HG02981 (cell line): ENCODE measurements at regions not wholly inside any gene's neighbourhood (a gene's known extent, or its start where the extent isn't known, plus 50 kb on each side); places are given as distances from the start of the nearest gene placed in this dataset.
"Not testable (repeated sequence)": the region's sequence is repeated elsewhere in the genome, so short reads cannot be mapped to it uniquely, and the experiment has no call there.

Experiments used
- ATAC-seq: cut with Tn5 transposase; IDR thresholded peaks from one replicate; pipeline ENCODE4 v1.9.1; 2021; ENCODE audit warnings: mild to moderate bottlenecking, moderate library complexity; ENCODE audit not compliant: unreplicated experiment

DNA sequence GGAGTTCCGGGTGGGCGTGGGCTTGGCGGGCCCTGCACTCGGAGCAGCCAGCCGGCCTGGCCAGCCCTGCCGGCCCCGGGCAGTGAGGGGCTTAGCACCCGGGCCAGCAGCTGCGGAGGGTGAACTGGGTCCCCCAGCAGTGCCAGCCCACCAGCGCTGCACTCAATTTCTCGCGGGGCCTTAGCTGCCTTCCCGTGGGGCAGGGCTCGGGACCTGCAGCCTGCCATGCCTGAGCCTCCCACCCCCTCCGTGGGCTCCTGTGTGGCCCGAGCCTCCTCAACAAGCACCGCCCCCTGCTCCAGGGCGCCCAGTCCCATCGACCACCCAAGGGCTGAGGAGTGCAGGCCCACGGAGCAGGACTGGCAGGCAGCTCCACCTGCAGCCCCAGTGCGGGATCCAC lies 362.5 kb downstream of the TMEM167A start:
- ATAC-seq, result not testable (repeated sequence)

DNA sequence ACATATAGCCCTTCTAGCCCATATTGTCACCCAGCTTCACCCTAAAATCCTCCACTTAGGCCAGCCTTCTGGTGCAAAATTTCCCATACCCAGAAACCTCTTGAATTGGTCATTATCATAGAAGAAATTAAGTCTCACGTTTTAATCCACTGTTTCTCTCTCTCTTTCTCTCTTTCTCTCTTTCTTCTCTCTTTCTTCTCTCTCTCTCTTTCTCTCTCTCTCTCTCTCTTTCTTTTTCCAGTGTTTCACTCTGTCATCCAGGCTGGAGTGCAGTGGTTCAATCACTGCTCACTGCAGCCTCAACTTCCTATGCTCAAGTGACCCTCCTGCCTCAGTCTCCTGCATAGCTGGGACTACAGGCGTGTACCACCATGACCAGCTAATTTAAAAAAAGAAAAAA lies 363.4 kb downstream of the TMEM167A start:
- no peak for ATAC-seq

DNA sequence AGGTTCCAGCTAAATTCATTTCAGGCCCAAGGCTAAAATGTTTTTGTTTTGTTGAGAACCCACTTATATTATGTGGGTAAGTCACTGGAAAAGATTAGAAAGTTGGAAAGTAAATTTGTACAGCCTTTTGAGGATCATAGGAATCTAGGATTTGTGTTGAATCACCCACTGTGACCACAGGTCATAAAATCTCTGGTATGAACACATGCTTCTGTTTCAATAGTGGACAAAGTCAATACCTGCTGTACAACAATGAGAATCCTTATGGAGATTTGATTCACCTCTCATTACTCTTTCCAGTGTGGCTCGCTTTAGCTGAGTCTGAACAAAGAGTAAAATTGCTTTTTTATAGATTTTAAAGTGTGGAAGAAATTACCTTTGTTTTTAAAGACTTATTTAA lies 369.5 kb downstream of the TMEM167A start:
- no peak for ATAC-seq

DNA sequence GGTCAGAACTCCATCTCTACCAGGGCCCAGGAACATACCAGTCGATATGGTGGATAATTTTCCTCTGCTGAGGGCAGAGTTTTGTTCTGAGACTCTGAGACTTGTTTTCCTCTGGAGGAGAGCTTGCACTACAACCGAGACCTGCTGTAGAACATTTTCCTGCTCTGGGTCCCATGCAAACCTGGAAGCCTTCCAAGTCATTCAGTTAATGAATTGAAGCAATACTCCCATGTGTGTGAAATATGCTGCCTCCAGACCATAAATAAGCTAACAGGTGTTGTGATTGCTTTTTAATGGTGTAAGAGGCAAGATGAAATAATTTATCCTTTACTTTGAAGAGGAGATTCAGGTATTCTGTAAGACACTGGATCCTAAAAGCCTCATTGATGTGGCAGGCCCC lies 372.8 kb downstream of the TMEM167A start:
- ATAC-seq, result no peak

DNA sequence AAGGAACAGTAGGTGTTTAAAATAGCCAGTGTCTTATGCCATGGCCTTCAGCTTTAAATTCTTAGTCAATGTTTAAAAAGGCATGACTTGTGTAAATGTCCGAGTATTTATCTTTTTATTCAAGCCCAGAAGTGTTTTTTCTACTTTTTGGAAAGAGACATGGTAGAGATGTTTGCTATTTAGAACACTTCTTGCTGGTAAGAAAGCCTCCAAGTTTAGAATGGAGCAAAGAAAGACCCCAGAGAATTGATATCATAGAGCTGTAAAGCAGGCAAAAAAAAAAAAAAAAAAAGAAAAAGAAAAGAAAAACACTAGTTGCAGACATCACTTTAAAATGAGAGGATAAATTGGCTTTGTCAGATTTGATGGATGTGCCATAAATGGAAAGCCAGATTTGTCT lies 375.1 kb downstream of the TMEM167A start:
- no peak for ATAC-seq

GRCh38 chr5:82699737-82700136 lies 377.5 kb downstream of the TMEM167A start:
- ATAC-seq, result no peak

- ATAC-seq, result no peak
These were observed 379.2 kb downstream of the TMEM167A start for GRCh38 chr5:82698026-82698425.

DNA sequence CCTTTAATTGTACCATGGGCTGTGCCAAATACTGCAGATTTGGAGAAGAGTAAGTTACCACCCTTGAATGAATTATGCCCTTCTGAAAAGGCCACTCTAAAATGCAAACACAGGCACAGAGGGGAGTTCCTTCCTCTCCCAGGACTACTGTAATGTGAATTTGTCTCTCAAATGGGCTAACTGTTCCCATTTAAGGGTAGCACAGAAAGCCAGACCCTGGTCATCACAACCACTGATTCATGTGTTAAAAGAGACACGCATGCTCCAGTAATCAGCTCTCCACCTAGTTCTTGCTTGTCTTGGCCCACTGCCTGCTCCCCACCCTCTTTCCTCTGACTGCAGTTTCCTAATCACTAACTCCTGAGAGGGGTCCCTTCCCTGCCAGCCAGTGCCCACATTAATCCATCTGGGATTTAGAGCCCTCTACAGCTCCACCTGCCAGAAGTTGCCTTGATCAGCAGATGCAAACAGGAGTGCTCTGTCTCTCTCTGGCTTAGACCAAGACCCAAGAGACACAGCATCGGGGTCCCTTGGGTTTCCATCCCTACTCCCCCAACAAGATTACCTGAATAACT lies 382.4 kb downstream of the TMEM167A start:
- ATAC-seq, result no peak

DNA sequence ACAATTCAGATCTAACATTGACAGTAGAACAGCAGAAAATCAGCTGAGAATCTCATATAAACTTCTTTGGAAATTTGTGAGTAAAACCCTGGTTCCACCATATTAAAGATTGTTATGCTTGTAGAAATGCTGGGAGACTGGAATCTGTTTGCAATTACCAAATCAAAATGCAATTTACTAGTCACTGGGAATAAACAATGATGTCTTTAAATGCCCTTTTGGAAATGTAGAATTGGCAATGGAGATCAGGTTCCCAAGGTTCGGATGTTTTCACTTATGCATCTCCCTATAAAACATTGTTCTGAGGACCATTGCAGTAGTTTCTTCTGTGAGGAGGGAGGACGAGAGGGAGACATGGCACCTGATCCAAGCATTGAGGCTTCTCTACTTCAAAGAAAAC lies 384.4 kb downstream of the TMEM167A start:
- ATAC-seq, result no peak

DNA sequence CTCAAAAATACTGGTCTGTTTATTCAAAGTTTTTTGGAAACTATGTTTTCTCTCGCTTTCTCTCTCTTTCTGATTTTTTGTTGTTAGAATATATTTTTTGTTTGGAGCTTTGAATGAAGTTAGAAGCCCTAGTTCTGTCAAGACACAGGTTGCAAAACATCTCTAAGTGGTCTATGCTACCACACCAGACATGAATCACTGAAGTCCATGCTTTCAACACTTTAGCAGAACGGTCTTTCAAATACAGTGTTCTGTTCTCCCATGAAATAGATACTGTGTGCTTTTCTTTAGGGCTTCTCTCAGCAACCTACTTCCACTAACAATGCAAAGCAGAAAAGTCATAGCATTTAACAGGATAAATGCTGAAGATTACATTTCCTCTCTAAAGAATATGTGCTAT lies 392.5 kb downstream of the TMEM167A start:
- ATAC-seq, result no peak

DNA sequence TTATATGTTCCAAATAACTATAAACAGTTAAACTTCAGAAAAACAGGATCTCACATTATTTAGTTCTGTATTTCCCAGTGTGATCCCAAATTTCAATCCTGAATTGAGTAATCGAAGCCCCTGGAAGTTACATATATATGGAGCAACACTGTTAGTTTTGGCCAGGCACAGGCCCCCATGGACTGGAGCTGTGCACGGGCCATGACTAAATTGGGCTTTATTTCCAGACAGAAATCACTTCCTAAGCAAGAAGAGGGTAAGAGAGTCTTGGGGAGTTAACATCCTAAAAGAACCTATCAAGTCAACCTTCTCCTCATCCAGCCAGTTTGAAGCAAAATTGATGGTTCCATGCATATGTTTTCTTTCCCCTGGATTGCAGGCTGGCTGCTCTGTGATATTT lies 393.0 kb downstream of the TMEM167A start:
- ATAC-seq, result no peak

DNA sequence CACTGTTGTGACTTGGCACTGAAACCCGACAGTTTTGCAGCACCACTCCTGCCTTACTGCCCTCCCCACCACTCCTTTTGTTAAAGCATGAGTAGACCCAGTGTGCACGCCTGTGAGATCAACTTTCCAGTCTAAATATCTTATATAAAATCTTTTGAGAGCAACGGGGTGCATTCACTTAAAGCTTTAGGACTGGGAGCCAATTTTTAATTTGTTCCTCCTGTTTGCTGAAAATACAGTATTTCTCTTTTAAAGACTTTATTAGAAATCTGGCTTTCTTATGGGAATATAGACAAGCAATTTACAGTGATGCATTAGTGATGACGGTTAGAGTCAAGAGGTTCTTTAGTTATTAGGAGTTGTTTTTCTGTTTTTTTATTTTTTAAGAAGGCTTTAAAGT lies 397.5 kb downstream of the TMEM167A start:
- no peak for ATAC-seq

GRCh38 chr5:82676661-82677060 lies 398.5 kb upstream of the RPS23 start:
- peak; percentile 77 for ATAC-seq

DNA sequence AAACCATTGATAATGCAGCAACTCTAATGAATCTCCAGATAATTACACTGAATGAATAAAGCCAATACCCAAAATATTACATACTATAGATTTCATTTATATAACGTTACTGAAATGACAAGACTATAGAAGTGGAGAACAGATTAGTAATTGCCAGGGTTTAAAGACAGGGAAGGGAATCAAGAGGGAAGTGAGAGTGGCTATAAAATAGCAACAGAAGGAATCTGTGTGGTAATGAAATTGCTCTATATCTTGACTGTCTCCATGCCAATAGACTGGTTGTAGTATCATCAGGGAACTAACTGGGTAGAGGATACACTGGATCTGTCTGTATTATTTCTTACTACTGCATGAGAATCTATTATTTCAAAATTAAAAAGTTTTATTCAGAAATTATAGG lies 396.5 kb upstream of the RPS23 start:
- no peak for ATAC-seq

- ATAC-seq, result no peak
These were observed 395.1 kb upstream of the RPS23 start for GRCh38 chr5:82673057-82673809.

DNA sequence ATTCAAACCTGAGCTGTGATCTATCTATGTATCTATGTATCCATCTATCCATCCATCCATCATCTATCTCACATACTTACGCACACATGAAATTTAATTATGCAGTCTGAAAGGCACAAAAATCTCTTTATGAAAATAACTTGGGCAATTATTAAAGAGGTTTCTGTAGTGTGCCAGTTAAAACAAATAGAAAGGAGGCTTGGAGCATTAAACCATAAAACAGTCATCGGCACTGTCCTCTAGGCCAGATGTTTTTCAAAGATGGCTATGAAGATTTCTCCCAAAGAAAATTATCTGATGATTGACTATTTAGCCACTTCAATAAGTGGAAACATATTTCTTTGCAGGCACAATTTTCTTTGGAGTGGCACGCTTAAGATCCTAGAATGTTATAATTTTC lies 392.5 kb upstream of the RPS23 start:
- no peak for ATAC-seq

GRCh38 chr5:82669720-82670119 lies 391.6 kb upstream of the RPS23 start:
- ATAC-seq, result no peak

GRCh38 chr5:82666312-82666711 lies 388.2 kb upstream of the RPS23 start:
- ATAC-seq, result no peak

DNA sequence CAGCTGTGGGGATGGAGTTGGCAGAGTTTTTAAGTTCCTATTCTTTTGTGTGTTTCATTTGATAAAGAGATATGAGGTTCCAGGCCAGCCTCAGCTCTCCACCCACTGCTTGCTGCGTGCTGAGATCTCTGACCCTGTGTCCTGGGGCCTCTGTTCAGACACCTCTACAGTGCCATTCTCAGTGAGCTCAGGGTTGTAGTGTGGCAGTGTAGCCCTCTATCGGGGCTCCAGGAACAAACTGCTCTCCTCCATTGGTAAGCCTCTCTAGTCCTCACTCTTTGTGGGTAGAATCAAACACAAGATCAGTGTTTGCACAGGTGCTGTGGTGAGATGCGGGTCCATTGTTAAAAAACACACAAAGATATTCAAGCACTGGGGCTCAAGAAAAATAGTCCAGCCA lies 386.6 kb upstream of the RPS23 start:
- no peak for ATAC-seq

DNA sequence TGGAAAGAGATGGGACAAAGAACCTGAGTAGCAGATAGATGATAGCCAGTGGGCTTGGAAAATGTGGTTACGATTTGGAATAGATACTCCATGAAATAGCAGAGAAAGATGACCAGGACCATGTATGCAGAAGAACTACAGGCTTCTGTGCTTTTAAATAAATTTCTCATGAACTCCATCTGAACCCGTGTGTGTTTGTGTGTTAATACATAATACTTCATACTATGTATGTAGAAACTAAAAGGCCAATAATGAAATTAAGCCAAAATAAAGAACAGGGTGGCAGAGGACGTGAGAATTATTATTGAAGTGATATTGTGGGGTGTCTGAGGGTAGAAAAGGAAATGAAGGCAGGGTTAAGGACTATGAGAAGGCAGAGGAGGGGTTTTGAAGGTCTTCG lies 385.1 kb upstream of the RPS23 start:
- no peak for ATAC-seq

DNA sequence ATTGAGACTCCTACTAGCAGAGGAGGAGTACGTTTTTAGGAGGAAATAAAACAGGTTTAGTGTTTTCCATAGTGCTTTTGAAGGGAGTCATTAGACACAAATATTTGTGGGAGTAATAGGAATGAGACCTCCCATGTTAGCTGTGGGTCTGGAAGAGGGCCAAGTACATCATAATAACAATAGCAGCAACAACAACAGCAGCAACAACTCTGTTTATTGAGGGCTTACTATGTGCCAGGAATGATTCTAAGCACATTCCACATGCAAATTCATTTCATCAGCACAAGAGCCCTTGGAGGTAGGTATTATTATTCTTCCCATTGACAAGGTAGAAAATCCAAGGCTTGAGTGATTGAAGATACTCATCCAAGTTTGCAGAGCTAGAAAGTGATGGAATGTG lies 384.2 kb upstream of the RPS23 start:
- no peak for ATAC-seq

DNA sequence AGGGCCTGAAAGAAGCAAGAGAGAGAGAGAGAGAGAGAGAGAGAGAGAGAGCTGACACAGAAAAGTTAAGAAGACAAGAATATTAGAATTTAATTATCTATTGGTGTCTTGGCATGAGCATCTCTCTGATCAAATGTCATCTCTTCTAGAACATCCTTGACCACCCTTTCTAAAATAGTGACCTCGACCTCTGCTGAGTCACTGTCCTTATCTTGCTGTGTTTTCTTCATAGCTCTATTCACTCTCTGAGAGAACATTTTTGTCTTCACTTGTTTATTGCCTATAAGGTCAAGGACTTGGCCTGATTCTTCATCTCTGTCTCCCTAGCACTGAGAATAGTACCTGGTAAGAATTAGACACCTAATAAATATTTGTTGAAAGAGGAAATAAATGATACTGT lies 383.8 kb upstream of the RPS23 start:
- ATAC-seq, result no peak

DNA sequence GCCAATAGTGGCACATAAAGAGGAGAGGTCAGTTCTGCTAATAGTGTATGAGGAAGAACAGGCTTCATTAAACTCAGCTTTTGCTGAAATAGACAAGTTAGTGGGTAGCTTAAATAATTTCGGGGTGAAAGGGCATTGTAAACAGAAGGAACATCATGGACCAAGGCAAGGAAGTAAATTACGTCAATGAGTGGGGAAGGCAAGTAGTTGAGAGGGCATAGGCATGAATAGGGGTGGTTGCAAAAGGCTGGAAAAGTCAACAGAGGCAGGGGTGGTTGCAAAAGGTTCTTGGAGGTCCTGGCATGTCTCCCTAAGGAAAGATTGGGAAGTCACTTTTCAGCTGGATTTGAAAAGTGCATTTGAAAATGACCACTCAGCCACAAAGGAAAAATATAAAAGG lies 383.3 kb upstream of the RPS23 start:
- ATAC-seq, result no peak
